Islet of Langerhans (tissue), 1 donor: ENCODE measurements at regions not wholly inside any gene's neighbourhood (a gene's known extent, or its start where the extent isn't known, plus 50 kb on each side); places are given as distances from the start of the nearest gene placed in this dataset.

Experiments
- FAIRE-seq: peaks from one replicate; lab custom pipeline; 2011; peaks lifted over from hg19 to GRCh38; lab: Jason Lieb, UNC

GRCh38 chr11:91952056-91952455 is 272.6 kb upstream of the FAT3 start:
- FAIRE-seq: no peak

DNA sequence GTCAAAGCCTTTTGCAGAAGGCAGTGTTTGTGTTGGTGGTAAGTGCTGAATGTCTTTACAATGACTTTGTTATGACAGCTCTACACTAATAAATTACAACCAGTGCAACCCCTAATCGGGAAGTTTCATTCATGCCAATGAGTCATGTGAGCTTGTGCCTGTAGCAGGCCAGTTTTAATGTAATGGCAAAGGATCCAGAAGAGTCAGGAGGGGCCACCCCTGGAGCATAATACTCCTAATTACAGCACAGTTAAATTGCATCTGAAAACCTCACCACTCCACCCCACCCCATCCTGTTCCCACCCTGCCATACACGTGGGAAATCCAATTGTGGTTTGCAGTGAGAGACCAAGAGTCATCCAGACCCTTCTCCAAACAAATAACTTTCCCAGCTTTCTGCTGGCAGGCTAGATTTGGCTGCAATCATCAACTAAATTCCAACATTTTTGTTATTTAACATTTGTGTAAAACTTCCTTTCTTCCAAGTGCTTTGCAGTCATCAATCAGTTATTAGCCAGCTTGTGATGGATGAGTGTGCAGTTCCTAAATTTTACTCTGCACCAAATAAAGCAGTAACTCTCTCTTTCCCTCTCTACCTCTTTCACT is 277.3 kb upstream of the FAT3 start:
- no peak for FAIRE-seq

DNA sequence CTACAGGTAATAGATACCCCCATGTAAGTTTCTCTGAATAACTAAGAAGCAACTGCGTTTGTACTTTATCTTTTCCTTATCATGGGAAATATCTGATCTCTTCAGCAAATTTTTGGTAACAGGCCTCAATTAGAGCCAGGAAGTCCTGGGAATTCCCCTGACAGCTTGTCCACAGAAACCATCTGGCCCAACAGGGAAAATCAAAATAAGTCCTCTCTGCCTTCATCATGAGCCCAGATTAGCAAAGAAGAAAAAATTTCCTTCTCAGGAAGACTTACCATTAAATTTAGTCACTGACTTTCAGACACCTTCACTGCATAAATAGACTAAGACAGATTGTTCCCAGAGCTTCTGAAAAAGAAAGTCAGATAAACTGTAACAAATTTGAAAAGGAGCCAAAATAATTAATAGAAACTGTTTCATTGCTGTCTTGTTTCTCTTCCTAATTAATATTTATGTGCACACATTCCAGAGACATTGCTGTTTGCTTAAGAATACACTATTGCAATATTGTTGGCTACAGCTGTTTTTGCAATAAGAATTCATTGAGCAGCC is 278.1 kb upstream of the FAT3 start:
- FAIRE-seq: peak; percentile 74

DNA sequence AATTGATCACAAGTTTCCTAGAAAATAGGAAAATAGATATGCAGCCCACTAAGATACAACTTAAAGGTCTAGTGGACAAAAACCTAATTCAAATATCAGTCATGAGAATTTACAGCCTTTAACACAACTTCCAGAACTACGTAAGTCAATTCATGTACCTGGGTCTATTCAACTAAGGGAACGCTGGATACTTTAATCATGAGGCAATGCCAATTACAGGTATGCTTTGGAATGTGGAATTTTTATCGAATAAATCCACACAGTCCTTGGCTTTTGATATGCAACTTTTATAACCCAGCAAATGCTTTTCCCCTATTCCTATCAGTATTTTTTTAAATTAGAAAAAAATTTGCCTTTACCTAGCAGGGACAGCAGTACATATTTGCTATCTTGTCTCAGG is 289.5 kb upstream of the FAT3 start:
- FAIRE-seq: no peak

DNA sequence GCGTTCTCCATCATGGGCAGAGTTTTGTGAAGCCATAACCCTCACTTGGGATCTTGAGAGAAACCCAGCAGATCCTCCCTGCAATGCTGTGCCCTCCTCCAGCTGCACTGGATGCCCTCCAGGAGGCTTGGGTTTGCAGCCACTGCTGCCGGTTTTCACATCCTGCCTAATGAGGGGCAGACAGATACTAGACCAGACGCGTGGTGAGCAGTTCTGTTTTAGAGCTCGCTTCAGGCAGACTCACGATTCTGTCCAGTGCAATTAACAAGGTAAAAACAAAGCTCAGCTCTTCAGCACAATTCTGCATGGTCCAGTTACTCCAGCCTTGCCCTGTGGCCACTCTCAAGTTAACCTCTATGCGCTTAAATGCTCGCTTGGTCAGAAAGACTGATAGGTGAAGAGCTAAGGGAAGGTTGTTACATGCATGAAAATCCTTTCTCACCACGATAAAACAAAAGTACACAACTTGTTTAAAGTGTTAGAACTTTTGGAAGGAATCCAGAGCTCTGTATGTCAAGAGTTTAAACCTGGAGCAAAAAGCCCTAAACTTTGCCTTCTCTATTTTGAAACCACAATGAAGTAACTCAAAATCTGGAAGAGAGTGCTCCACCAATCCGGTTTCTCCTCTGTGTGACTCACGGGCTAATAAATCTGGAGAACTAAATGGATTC is 292.3 kb upstream of the FAT3 start:
- FAIRE-seq: no peak

GRCh38 chr11:91927448-91927847 is 297.2 kb upstream of the FAT3 start:
- no peak for FAIRE-seq

- no peak for FAIRE-seq
Measured at GRCh38 chr11:91926965-91927364, 297.7 kb upstream of the FAT3 start.

DNA sequence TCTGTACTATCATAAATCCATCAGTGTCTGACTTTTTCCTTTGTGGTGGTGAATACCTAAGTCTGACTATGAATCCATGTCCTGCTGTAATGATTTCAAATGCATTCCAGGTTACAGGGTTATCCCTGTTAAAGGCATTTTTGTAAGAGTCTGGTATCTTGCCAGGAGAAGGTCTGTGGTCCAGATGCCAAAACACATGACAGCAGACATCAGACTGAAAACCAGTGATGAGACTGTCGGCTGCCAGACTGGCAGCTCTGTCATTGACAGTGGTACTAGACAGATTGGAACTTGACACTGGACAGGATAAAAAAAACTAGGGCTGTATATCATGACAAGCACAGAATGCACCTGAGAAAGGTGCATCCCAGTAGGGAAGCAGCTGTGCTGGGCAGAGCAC is 301.8 kb upstream of the FAT3 start:
- FAIRE-seq: no peak

DNA sequence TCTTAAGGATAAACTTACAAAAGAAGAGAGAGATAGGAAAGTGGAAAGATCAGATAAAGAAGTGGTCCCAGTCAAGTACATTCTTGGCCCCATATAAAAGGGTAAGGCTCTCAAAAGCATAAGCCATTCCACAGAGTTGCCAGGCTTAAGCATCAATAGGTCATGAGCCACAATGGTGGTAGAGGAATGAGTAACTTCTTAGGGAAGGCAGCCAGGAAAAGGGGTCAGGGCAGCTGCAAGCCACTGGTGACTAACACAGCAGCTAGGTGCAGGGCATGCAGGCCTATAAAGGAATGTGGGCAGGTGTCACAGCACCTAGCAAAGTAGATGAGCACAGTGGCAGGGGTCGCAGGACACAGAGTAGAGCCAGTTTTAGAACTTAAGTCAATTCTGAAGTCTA is 302.6 kb upstream of the FAT3 start:
- no peak for FAIRE-seq

DNA sequence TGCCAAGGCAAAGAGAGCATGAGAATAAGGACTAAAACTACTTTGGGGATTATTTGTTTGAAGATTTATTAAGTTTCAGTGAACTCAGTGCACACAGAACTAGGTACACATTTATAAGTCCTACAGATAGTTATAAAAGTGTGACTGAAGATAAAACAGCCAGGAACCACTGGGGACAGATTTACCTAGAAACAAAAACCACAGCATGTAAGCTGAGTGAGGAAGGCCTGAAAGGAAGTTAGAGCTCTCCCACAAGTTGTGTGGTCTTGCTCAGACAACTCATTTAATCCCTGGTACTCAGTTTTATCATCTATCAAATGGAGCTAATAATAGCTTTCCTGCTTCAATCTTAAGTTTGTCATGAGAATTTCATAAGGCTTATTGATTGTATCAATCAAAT is 311.2 kb upstream of the FAT3 start:
- no peak for FAIRE-seq

DNA sequence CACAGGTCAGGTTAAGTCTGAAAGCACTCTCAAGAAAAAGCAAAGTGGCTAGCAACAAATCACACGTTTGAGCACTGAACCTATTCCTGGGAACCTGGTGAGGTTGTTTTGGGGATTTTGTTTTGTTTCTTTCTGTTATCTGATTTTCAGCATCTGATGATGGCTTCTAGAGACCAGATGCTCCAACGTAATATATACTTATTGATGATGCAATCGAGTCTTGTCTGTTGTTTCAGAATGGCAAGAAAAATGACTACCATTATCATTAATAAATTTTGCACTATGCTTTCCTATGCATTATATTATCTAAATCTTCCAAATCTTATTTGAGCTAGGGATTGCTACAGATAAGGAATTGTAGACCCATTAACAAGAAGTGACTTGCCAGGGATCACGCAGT is 312.3 kb upstream of the FAT3 start:
- no peak for FAIRE-seq

- FAIRE-seq: no peak
Measured at GRCh38 chr11:91906871-91907624, 317.6 kb upstream of the FAT3 start.

GRCh38 chr11:91904792-91905785 is 319.5 kb upstream of the FAT3 start:
- no peak for FAIRE-seq

DNA sequence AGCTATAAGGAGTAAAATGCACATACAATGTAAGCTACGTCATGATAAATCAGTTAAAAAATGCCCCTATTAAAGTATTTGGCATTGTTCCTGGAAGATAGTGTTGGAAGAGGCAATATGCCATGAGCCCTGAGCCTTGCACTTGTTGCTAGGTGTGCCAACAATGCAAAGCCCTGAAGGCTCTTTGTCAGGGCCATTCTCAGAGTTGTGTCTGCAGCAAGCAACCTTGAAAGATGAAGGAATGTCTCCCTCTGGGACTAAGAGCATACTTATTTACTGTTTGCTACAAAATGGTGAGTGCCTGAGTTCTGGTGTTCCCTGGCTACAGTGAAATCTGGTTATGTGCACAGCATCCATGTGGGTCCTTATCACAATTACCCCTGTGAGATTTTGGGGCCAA is 322.3 kb upstream of the FAT3 start:
- FAIRE-seq: no peak

GRCh38 chr11:91880660-91881059 is 344.0 kb upstream of the FAT3 start:
- no peak for FAIRE-seq

- no peak for FAIRE-seq
Measured at GRCh38 chr11:91876746-91877145, 347.9 kb upstream of the FAT3 start.

- no peak for FAIRE-seq
Measured at GRCh38 chr11:91872243-91872642, 352.4 kb upstream of the FAT3 start.

- no peak for FAIRE-seq
Measured at GRCh38 chr11:91871791-91872190, 352.8 kb upstream of the FAT3 start.

DNA sequence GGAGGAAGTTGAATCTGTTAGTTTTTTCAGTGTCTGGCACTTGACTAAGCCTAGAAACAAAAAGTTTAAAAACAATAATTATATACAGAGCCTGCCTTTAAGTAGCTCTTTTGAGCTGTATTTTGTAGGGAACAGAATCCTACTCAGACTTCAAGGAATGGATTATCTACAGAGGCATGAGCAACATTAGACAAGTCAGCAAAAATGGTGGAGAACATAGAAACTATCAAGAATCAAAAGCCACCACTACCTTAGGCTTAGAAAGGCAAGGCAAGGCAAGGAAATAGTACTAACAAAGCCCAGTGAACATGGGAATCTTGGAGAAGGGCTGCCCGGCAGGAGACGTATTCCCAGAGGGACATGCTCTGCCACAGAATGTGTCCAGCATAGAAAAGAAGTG is 353.6 kb upstream of the FAT3 start:
- FAIRE-seq: no peak

GRCh38 chr11:91869686-91870085 is 354.9 kb upstream of the FAT3 start:
- FAIRE-seq: no peak

DNA sequence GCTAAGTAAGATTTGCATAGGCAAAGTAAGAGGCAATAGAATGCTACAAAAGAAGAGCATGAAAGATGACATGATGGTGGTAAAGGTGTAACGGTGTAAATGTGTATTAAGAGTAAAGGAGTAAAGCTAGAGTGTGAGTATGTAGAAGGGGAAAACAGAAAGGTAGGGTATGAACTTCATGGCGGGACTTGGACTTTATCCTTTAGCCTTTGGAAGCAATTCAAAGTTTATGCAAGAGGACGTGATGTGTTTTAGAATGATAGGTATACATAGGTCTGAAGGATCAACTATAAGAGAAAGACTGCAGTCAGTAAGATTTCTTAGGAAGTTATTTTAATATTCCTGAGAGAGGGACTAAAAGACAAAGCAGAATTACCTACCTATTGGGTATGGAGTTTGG is 358.0 kb upstream of the FAT3 start:
- no peak for FAIRE-seq

GRCh38 chr11:91860661-91861060 is 364.0 kb upstream of the FAT3 start:
- FAIRE-seq: no peak
